ENCODE measurements at regions not wholly inside any gene's neighbourhood (a gene's known extent, or its start where the extent isn't known, plus 50 kb on each side); places are given as distances from the start of the nearest gene placed in this dataset.

DNA sequence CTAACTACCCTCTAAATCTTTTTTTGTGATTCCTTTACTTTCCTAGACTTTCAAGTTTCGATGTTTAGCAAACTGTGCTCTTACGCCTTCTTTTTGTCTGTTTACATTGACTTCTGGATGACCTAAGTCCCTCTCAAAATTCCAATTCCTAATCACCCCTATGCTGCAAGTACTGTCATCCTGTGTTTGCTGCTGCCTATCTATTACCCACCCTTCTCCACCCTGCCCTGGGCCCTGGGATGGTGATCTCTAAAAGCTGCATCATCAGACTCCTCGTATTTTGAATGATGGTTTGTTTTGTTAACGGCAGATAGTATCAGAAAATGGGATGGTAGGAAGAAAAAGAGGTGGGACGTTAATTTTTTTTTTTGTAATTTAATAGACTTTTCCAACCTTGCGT is 272.1 kb downstream of the DIO2 start:
- H3K4me2 ChIP-seq = no peak overlapping the region
- no peaks in the 10 kb centered on the region for H3K9me3 ChIP-seq
- TF ChIP-seq TP53 (CRISPR knock-in tag; IDR thresholded peaks at IDR 0.05) (no peak), KDM5A (IDR thresholded peaks at IDR 0.05) (no peak), NFE2L2 (conservative IDR thresholded peaks at IDR 0.05; ENCODE audit: low read length) (no peak), KDM1A (IDR thresholded peaks at IDR 0.05; ENCODE audit: low read depth) (no peak), FOSL2 (IDR thresholded peaks at IDR 0.05) (no peak), FOSL2 (CRISPR knock-in tag; IDR thresholded peaks at IDR 0.05) (no peak), BHLHE40 (IDR thresholded peaks at IDR 0.05; ENCODE audit: low read depth, low read length) (no peak), CBX2 (IDR thresholded peaks at IDR 0.05; ENCODE audit: borderline replicate concordance, low read depth) (no peak), CBX8 (IDR thresholded peaks at IDR 0.05) (no peak), FOXS1 (CRISPR knock-in tag; IDR thresholded peaks at IDR 0.05) (no peak), REST (IDR thresholded peaks at IDR 0.05) (no peak), RARB (CRISPR knock-in tag; IDR thresholded peaks at IDR 0.05) (no peak), RFX5 (IDR thresholded peaks at IDR 0.05) (no peak), ESRRA (IDR thresholded peaks at IDR 0.05; ENCODE audit: borderline replicate concordance, low read length) (no peak), CEBPB (IDR thresholded peaks at IDR 0.05) (no peak), SMC3 (IDR thresholded peaks at IDR 0.05) (no peak)
- TF ChIP-seq, protein P1, sequence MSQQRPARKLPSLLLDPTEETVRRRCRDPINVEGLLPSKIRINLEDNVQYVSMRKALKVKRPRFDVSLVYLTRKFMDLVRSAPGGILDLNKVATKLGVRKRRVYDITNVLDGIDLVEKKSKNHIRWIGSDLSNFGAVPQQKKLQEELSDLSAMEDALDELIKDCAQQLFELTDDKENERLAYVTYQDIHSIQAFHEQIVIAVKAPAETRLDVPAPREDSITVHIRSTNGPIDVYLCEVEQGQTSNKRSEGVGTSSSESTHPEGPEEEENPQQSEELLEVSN (IDR thresholded peaks at IDR 0.05; ENCODE audit: borderline replicate concordance, low read depth) = no peak
- no peak for FAIRE-seq
- no peak overlapping the region for H3K4me3 ChIP-seq
- no peak for DNase-seq (ENCODE audit: low read depth in 1 of 2, low spot score in 1 of 2)
- CTCF ChIA-PET = no interaction called here
- POLR2A ChIA-PET = no interaction called here
- H3K4me1 ChIP-seq = no peaks in the 10 kb centered on the region
- no peak for ATAC-seq
- H3K27ac ChIP-seq = no peak overlapping the region
- WGBS (ENCODE audit: missing lambda C conversion rate) = 20% methylated on average over 6 of the region's 6 CpGs

- DNase-seq (ENCODE audit: low read depth in 1 of 2, low spot score in 1 of 2) (no peak), FAIRE-seq (no peak), ATAC-seq (no peak)
- no peaks in the 10 kb centered on the region for H3K9me3 ChIP-seq
- H3K4me1 ChIP-seq = no peaks in the 10 kb centered on the region
- ChIA-PET POLR2A (no interaction called here), CTCF (no interaction called here)
- H3K4me3 ChIP-seq = no peak overlapping the region
- H3K27ac ChIP-seq = no peak overlapping the region
- no peak overlapping the region for H3K4me2 ChIP-seq
- no peak for TF ChIP-seq ESRRA (IDR thresholded peaks at IDR 0.05; ENCODE audit: borderline replicate concordance, low read length)
- TF ChIP-seq, protein P2, sequence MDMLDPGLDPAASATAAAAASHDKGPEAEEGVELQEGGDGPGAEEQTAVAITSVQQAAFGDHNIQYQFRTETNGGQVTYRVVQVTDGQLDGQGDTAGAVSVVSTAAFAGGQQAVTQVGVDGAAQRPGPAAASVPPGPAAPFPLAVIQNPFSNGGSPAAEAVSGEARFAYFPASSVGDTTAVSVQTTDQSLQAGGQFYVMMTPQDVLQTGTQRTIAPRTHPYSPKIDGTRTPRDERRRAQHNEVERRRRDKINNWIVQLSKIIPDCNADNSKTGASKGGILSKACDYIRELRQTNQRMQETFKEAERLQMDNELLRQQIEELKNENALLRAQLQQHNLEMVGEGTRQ (IDR thresholded peaks at IDR 0.05) = no peak
- TF ChIP-seq CEBPB (IDR thresholded peaks at IDR 0.05) = no peak
- TF ChIP-seq RFX5 (IDR thresholded peaks at IDR 0.05) = no peak
- no peak for TF ChIP-seq HEYL (CRISPR knock-in tag; IDR thresholded peaks at IDR 0.05)
- no peak for TF ChIP-seq EP300 (IDR thresholded peaks at IDR 0.05)
- TF ChIP-seq, protein P3, sequence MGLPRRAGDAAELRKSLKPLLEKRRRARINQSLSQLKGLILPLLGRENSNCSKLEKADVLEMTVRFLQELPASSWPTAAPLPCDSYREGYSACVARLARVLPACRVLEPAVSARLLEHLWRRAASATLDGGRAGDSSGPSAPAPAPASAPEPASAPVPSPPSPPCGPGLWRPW (IDR thresholded peaks at IDR 0.05) = no peak
- TF ChIP-seq CBX8 (IDR thresholded peaks at IDR 0.05) = no peak
- no peak for TF ChIP-seq NR3C1 (IDR thresholded peaks at IDR 0.05)
- TF ChIP-seq ZC3H11A (IDR thresholded peaks at IDR 0.05) = no peak
- TF ChIP-seq NFE2L2 (conservative IDR thresholded peaks at IDR 0.05; ENCODE audit: low read length) = no peak
- TF ChIP-seq JUNB (IDR thresholded peaks at IDR 0.05) = no peak
- TF ChIP-seq HDAC2 (IDR thresholded peaks at IDR 0.05) = no peak
- 21% methylated on average over 3 of the region's 3 CpGs for WGBS (ENCODE audit: missing lambda C conversion rate)
Measured at GRCh38 chr14:79938185-79938584, 273.1 kb downstream of the DIO2 start.

Measured in A549 (cell line).